AG04449 (cell line): ENCODE measurements at regions not wholly inside any gene's neighbourhood (a gene's known extent, or its start where the extent isn't known, plus 50 kb on each side); places are given as distances from the start of the nearest gene placed in this dataset.

ENCODE experiments used
- CTCF ChIA-PET: fragments of 350-600 bp; formaldehyde crosslinking; extraction: SDS; loops from one replicate; lab custom pipeline; 2021; ENCODE audit warnings: antibody characterized with exemption; lab: Yijun Ruan, JAX
- POLR2A ChIA-PET: fragments of 400-600, 350-600 bp; formaldehyde crosslinking; extraction: SDS; loops from one replicate; lab custom pipeline; 2020; ENCODE audit warnings: antibody characterized with exemption, inconsistent platforms; lab: Yijun Ruan, JAX
- DNase-seq: peaks from one replicate; pipeline ENCODE4 v3.0.0-alpha.2; 2010; ENCODE audit warnings: low read depth, low spot score
- H3K4me3 ChIP-seq: 2 replicates; pipeline ENCODE4 v1.5.1; 2011; ENCODE audit warnings: low read depth, mild to moderate bottlenecking, control low read depth, low read length
- CTCF ChIP-seq: IDR thresholded peaks from one replicate; pipeline ENCODE4 v1.5.1; 2011; ENCODE audit warnings: mild to moderate bottlenecking, moderate library complexity, low read length, control low read depth, inconsistent platforms; ENCODE audit not compliant: insufficient read depth; ENCODE audit errors: missing control alignments

- ChIA-PET CTCF (interaction anchor here (1.0 to 5.6 kb wide), 3 partner anchors 12 to 21 kb away, joined by 3 to 33 read pairs (median 3); no protein-coding TSS in a partner anchor), POLR2A (interaction anchor here (0.6 kb wide), 1 partner anchor 20 kb away, joined by 3 read pairs; no protein-coding TSS in a partner anchor)
- H3K4me3 ChIP-seq: no peak overlapping the region
- TF ChIP-seq CTCF: no peak
- no peak for DNase-seq
Measured at GRCh38 chr1:219988818-219989217, 57.5 kb downstream of the EPRS1 start.

- POLR2A ChIA-PET: interaction anchor here (0.6 kb wide), 1 partner anchor 21 kb away, joined by 3 read pairs; no protein-coding TSS in a partner anchor
- DNase-seq: no peak
- CTCF ChIA-PET: interaction anchor here (1.0 to 5.6 kb wide), 4 partner anchors 11 to 24 kb away, joined by 3 to 33 read pairs (median 3); no protein-coding TSS in a partner anchor
Measured at GRCh38 chr1:219988387-219988786, 57.9 kb downstream of the EPRS1 start.

DNA sequence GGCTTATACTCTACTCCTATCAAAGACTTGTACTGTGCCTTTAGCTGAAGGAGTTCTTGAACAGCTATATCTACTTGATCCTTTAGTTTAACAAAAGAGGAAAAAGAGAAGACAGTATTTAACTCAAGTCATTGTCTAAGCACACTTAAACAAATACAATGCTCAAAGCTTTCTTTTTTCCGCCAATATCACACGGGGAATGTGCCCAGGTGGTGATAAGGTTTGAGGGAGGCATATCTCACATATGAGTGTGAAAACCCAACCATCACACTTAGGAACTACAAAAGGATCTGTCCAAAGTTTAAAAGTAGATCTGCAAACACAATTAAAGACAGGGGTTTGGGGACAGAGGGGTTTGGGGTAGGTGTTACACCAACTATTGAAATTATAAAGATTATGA lies 59.0 kb upstream of the SLC30A10 start:
- no peak for TF ChIP-seq CTCF
- DNase-seq: no peak
- POLR2A ChIA-PET: no interaction called here
- CTCF ChIA-PET: interaction anchor here (5.6 kb wide), 1 partner anchor 10 kb away, joined by 33 read pairs; no protein-coding TSS in a partner anchor
- no peak overlapping the region for H3K4me3 ChIP-seq

More at GRCh38 chr1:219988387-219988786, 57.9 kb downstream of the EPRS1 start:
- no peak for TF ChIP-seq CTCF
- H3K4me3 ChIP-seq: no peak overlapping the region

- H3K4me3 ChIP-seq: no peak overlapping the region
- no peak for TF ChIP-seq CTCF
- ChIA-PET POLR2A (no interaction called here), CTCF (interaction anchor here (1.7 kb wide), 1 partner anchor 55 kb away, joined by 4 read pairs; no protein-coding TSS in a partner anchor)
- no peak for DNase-seq
Measured at GRCh38 chr1:219985169-219985568, 56.8 kb upstream of the SLC30A10 start.
